SK-N-SH (cell line): ENCODE measurements at regions not wholly inside any gene's neighbourhood (a gene's known extent, or its start where the extent isn't known, plus 50 kb on each side); places are given as distances from the start of the nearest gene placed in this dataset.

Experiments
- CHD2 ChIP-seq: fragments of 150-350 bp; IDR thresholded peaks from 2 replicates; pipeline ENCODE4 v1.6.1; 2018; ENCODE audit warnings: low read length; ENCODE audit not compliant: partially characterized antibody
- CTCF ChIP-seq: fragments of 200-600 bp; sonication (generic); IDR thresholded peaks from 2 replicates; pipeline ENCODE4 v1.6.1; 2017; ENCODE audit warnings: antibody characterized with exemption, mild to moderate bottlenecking, moderate library complexity
- FOXJ3 ChIP-seq: sonication (generic); formaldehyde crosslinking; IDR thresholded peaks from 2 replicates; pipeline ENCODE4 v1.5.1; 2020; ENCODE audit warnings: mild to moderate bottlenecking, missing genetic modification reagents
- MXI1 ChIP-seq: IDR thresholded peaks from 2 replicates; pipeline ENCODE4 v1.6.1; 2012; ENCODE audit warnings: mild to moderate bottlenecking, low read depth, low read length, improper control_type of control experiment
- POLR2AphosphoS5 ChIP-seq: IDR thresholded peaks from 2 replicates; pipeline ENCODE4 v1.6.1; 2012; ENCODE audit warnings: low read depth, low read length
- RAD21 ChIP-seq: IDR thresholded peaks from 2 replicates; pipeline ENCODE4 v1.6.1; 2012; ENCODE audit warnings: mild to moderate bottlenecking, low read length
- RCOR1 ChIP-seq: fragments of 150-350 bp; IDR thresholded peaks from 2 replicates; pipeline ENCODE4 v1.6.1; 2017; ENCODE audit warnings: antibody characterized with exemption, low read length
- TAF1 ChIP-seq: IDR thresholded peaks from 2 replicates; pipeline ENCODE4 v1.6.1; 2012; ENCODE audit warnings: low read depth, mild to moderate bottlenecking, low read length, moderate library complexity, borderline replicate concordance
- TF ChIP-seq, protein P1 (sequence below): IDR thresholded peaks from 2 replicates; pipeline ENCODE4 v1.4.0; 2012; ENCODE audit warnings: low read depth, borderline replicate concordance
- TF ChIP-seq, protein P2 (sequence below): fragments of 150-350 bp; IDR thresholded peaks from 2 replicates; pipeline ENCODE4 v1.6.1; 2017; ENCODE audit warnings: antibody characterized with exemption, low read length, low read depth, borderline replicate concordance

DNA sequence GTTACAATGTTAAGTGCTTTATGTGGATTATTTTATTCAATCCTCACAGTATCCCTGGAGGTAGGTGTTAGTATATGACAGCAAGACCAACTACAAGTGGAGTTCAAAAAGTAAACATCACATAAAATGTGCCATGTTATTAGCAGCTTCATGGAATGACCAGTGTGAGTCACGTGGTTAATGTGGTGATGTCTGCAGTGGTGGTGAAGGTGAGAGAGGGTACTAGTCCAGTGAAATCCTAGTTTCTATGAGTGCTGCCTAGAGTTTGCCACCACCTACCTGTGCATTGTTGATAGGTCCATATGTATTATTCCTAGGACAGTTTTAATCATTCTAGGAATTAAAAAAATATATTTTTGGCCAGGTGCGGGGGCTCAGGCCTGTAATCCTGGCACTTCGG lies 865.2 kb upstream of the DDX18 start:
- no peak for TF ChIP-seq TAF1
- TF ChIP-seq MXI1: no peak
- TF ChIP-seq RAD21: no peak
- no peak for TF ChIP-seq CTCF
- no peak for TF ChIP-seq FOXJ3
- no peak for TF ChIP-seq POLR2AphosphoS5
- TF ChIP-seq, protein P1, sequence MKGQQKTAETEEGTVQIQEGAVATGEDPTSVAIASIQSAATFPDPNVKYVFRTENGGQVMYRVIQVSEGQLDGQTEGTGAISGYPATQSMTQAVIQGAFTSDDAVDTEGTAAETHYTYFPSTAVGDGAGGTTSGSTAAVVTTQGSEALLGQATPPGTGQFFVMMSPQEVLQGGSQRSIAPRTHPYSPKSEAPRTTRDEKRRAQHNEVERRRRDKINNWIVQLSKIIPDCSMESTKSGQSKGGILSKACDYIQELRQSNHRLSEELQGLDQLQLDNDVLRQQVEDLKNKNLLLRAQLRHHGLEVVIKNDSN: no peak
- no peak for TF ChIP-seq CHD2
- TF ChIP-seq, protein P2, sequence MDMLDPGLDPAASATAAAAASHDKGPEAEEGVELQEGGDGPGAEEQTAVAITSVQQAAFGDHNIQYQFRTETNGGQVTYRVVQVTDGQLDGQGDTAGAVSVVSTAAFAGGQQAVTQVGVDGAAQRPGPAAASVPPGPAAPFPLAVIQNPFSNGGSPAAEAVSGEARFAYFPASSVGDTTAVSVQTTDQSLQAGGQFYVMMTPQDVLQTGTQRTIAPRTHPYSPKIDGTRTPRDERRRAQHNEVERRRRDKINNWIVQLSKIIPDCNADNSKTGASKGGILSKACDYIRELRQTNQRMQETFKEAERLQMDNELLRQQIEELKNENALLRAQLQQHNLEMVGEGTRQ: no peak
- no peak for TF ChIP-seq RCOR1
